GM23338 (cell line): ENCODE measurements at regions not wholly inside any gene's neighbourhood (a gene's known extent, or its start where the extent isn't known, plus 50 kb on each side); places are given as distances from the start of the nearest gene placed in this dataset.

Experiments
- ATAC-seq: fragments of 200-7000 bp; cut with Tn5 transposase; 3 replicates; pipeline ENCODE4 v1.9.1; 2020
- DNase-seq: peaks from one replicate; pipeline ENCODE4 v3.0.0-alpha.2; 2015; ENCODE audit warnings: low spot score
- H2AFZ ChIP-seq: fragments of 200-600 bp; sonication (generic); 2 replicates; pipeline ENCODE4 v1.8.0; 2016; ENCODE audit warnings: antibody characterized with exemption, mild to moderate bottlenecking, moderate library complexity
- H3F3A ChIP-seq: fragments of 200-600 bp; sonication (generic); replicated peaks from 2 replicates; pipeline ENCODE4 v1.8.0; 2017; ENCODE audit warnings: antibody characterized with exemption, mixed run types, low read depth
- H3K27ac ChIP-seq: fragments of 200-600 bp; sonication (generic); 2 replicates; pipeline ENCODE4 v1.6.1; 2016; ENCODE audit warnings: low read depth
- H3K27me3 ChIP-seq: fragments of 200-600 bp; sonication (generic); 2 replicates; pipeline ENCODE4 v1.8.0; 2016; ENCODE audit warnings: mild to moderate bottlenecking, mixed run types, moderate library complexity; ENCODE audit not compliant: insufficient read depth
- H3K36me3 ChIP-seq: fragments of 200-600 bp; sonication (generic); 2 replicates; pipeline ENCODE4 v1.8.0; 2016; ENCODE audit warnings: mild to moderate bottlenecking; ENCODE audit not compliant: insufficient read depth
- H3K4me1 ChIP-seq: fragments of 200-600 bp; sonication (generic); 2 replicates; pipeline ENCODE4 v1.8.0; 2016; ENCODE audit warnings: mild to moderate bottlenecking, moderate library complexity; ENCODE audit not compliant: insufficient read depth
- H3K4me2 ChIP-seq: fragments of 200-600 bp; sonication (generic); 2 replicates; pipeline ENCODE4 v1.7.1; 2017; ENCODE audit warnings: mixed run types
- H3K4me3 ChIP-seq: fragments of 200-600 bp; sonication (generic); 2 replicates; pipeline ENCODE4 v1.6.1; 2016; ENCODE audit warnings: mixed run types
- H3K79me2 ChIP-seq: fragments of 200-600 bp; sonication (generic); replicated peaks from 2 replicates; pipeline ENCODE4 v1.8.0; 2017; ENCODE audit warnings: mild to moderate bottlenecking; ENCODE audit not compliant: insufficient read depth
- H3K9me2 ChIP-seq: fragments of 200-600 bp; sonication (generic); 2 replicates; pipeline ENCODE4 v1.8.0; 2017; ENCODE audit not compliant: insufficient read depth
- H4K20me1 ChIP-seq: fragments of 200-600 bp; sonication (generic); replicated peaks from 2 replicates; pipeline ENCODE4 v1.8.0; 2017; ENCODE audit warnings: mild to moderate bottlenecking; ENCODE audit not compliant: insufficient read depth
- H3K27ac Mint-ChIP-seq: 2 replicates; pipeline ENCODE4 v1.8.0; 2020; ENCODE audit warnings: inconsistent platforms, mild to moderate bottlenecking, moderate library complexity, mixed read lengths
- H3K27me3 Mint-ChIP-seq: 3 replicates; pipeline ENCODE4 v1.8.0; 2022; ENCODE audit warnings: low read depth, mild to moderate bottlenecking, moderate library complexity, mixed read lengths, inconsistent platforms; ENCODE audit not compliant: insufficient read depth, poor library complexity
- H3K36me3 Mint-ChIP-seq: 3 replicates; pipeline ENCODE4 v1.8.0; 2021; ENCODE audit warnings: low read depth, mild to moderate bottlenecking, inconsistent platforms, moderate library complexity, mixed read lengths
- H3K4me1 Mint-ChIP-seq: 3 replicates; pipeline ENCODE4 v1.8.0; 2020; ENCODE audit warnings: mild to moderate bottlenecking, inconsistent platforms, mixed read lengths
- H3K4me3 Mint-ChIP-seq: 3 replicates; pipeline ENCODE4 v1.8.0; 2021; ENCODE audit warnings: moderate library complexity, mild to moderate bottlenecking, inconsistent platforms, mixed read lengths
- H3K9me3 Mint-ChIP-seq: 3 replicates; pipeline ENCODE4 v1.8.0; 2020; ENCODE audit warnings: moderate library complexity, mild to moderate bottlenecking, inconsistent platforms, mixed read lengths
- CREB1 ChIP-seq: fragments of 250-450 bp; sonication (Bioruptor Pico); IDR thresholded peaks from 2 replicates; pipeline ENCODE4 v1.5.0; 2020; ENCODE audit warnings: low read depth, mild to moderate bottlenecking, moderate library complexity
- CTCF ChIP-seq, 2 experiments: fragments of 200-600 bp in 1 of 2; sonication (generic) in 1 of 2; conservative IDR thresholded peaks; 2 replicates each; pipeline versions ENCODE4 v1.5.1 to v1.6.1; 2016 to 2017; ENCODE audit warnings: antibody characterized with exemption in 2 of 2, low read depth in 2 of 2, mild to moderate bottlenecking in 2 of 2, moderate library complexity in 1 of 2
- ETS1 ChIP-seq: IDR thresholded peaks from 2 replicates; pipeline ENCODE4 v1.6.1; 2016; ENCODE audit warnings: antibody characterized with exemption
- EZH2 ChIP-seq: fragments of 200-600 bp; sonication (generic); IDR thresholded peaks from one replicate; pipeline ENCODE4 v1.8.0; 2017; ENCODE audit warnings: antibody characterized with exemption, mild to moderate bottlenecking, low read depth; ENCODE audit not compliant: unreplicated experiment
- JUNB ChIP-seq: IDR thresholded peaks from one replicate; pipeline ENCODE4 v1.6.1; 2016; ENCODE audit warnings: antibody characterized with exemption; ENCODE audit not compliant: unreplicated experiment
- NANOG ChIP-seq: IDR thresholded peaks from 2 replicates; pipeline ENCODE4 v1.6.1; 2016; ENCODE audit warnings: antibody characterized with exemption, borderline replicate concordance
- POLR2AphosphoS5 ChIP-seq: IDR thresholded peaks from 2 replicates; pipeline ENCODE4 v1.6.1; 2016; ENCODE audit warnings: antibody characterized with exemption, low read depth
- REST ChIP-seq: IDR thresholded peaks from one replicate; pipeline ENCODE4 v1.6.1; 2018; ENCODE audit warnings: antibody characterized with exemption; ENCODE audit not compliant: unreplicated experiment
- STAT1 ChIP-seq: IDR thresholded peaks from one replicate; pipeline ENCODE4 v1.6.1; 2016; ENCODE audit warnings: antibody characterized with exemption; ENCODE audit not compliant: unreplicated experiment
- ZNF114 ChIP-seq: fragments of 250-450 bp; sonication (Bioruptor Pico); IDR thresholded peaks from 2 replicates; pipeline ENCODE4 v1.5.0; 2020; ENCODE audit warnings: mild to moderate bottlenecking, moderate library complexity
- ZNF331 ChIP-seq: fragments of 250-450 bp; sonication (Bioruptor Pico); IDR thresholded peaks from 2 replicates; pipeline ENCODE4 v1.5.0; 2020; ENCODE audit warnings: low read depth, mild to moderate bottlenecking, moderate library complexity
- ZNF462 ChIP-seq: fragments of 250-450 bp; sonication (Bioruptor Pico); IDR thresholded peaks from 2 replicates; pipeline ENCODE4 v1.5.0; 2020; ENCODE audit warnings: mild to moderate bottlenecking, moderate library complexity

- no peak for TF ChIP-seq NANOG
- no peak for TF ChIP-seq REST
Measured at GRCh38 chr14:32014057-32014456, 63.0 kb upstream of the ARHGAP5 start (continued).

- peaks cover 4% of the 10 kb centered on the region for H3K27me3 Mint-ChIP-seq
- H4K20me1 ChIP-seq: no peaks in the 10 kb centered on the region
- DNase-seq (no peak), ATAC-seq (no peak)
- no peaks in the 10 kb centered on the region for H3K36me3 Mint-ChIP-seq
- no peak overlapping the region for H3K4me3 Mint-ChIP-seq
- H3K4me3 ChIP-seq: no peak overlapping the region
- no peak overlapping the region for H2AFZ ChIP-seq
- no peak overlapping the region for H3K27ac Mint-ChIP-seq
- H3K4me1 ChIP-seq: peaks cover 8% of the 10 kb centered on the region; the same call in 1 of the 2 replicates
- H3K36me3 ChIP-seq: no peaks in the 10 kb centered on the region
- H3K27ac ChIP-seq: no peak overlapping the region
- no peaks in the 10 kb centered on the region for H3F3A ChIP-seq
- H3K79me2 ChIP-seq: no peaks in the 10 kb centered on the region
- H3K9me2 ChIP-seq: 0 out of 2 replicates have a peak, but pooled peaks cover 6% of the 10 kb centered on the region
- H3K27me3 ChIP-seq: no peaks in the 10 kb centered on the region
- H3K4me1 Mint-ChIP-seq: peaks cover 3% of the 10 kb centered on the region; the same call in 2 of the 3 replicates
- H3K9me3 Mint-ChIP-seq: no peaks in the 10 kb centered on the region; the same call in 2 of the 3 replicates
- H3K4me2 ChIP-seq: no peak overlapping the region
- TF ChIP-seq STAT1 (no peak), ZNF114 (CRISPR knock-in tag) (no peak), CTCF (conservative IDR thresholded peaks at IDR 0.05; ENCODE audit: low read depth in 2 of 2) (no peak), ZNF331 (CRISPR knock-in tag) (no peak), POLR2AphosphoS5 (no peak), JUNB (no peak), NANOG (no peak), CREB1 (no peak), EZH2 (no peak), ZNF462 (no peak), ETS1 (no peak)
Measured at GRCh38 chr14:32014498-32014897, 62.6 kb upstream of the ARHGAP5 start.
